ENCODE measurements at regions not wholly inside any gene's neighbourhood (a gene's known extent, or its start where the extent isn't known, plus 50 kb on each side); places are given as distances from the start of the nearest gene placed in this dataset.

DNA sequence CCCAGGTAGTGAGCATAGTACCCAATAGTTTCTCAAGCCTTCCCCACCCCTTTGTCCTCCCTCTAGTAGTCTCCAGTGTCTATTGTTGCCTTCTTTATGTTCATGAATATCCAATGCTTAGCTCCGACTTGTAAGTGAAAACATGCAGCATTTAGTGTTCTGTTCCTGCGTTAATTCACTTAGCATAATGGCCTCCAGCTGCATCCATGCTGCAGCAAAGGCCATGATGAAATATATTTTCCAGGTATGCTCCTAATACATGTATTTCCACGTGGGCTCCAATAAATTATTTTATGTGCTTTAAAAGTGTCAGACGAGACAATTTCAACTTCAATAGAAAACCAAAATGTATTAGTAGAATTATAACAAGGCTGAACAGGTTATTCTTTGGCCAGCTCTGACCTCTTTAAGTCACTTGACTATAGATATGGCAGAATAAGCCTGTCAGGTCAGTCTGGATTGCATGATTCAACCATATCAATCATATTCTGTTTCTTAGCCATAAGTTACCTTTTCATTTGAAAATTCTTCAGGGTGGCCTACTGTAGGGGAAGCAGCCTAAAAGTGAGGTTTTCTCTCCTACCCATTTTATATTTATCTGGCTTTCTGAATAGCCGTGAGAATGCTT is 2291.6 kb upstream of the WWC1 start:
- Histone ChIP-seq H3K36me3 (no peaks in the 10 kb centered on the region), H3K27me3 (no peaks in the 10 kb centered on the region), H3K27ac (no peak overlapping the region), H3K9me3 (no peaks in the 10 kb centered on the region), H3K4me1 (peaks cover 0 to 4% (median 0%) of the 10 kb centered on the region in 4 donors), H3K4me3 (no peak overlapping the region)
- no peak for DNase-seq
- TF ChIP-seq CTCF (IDR thresholded peaks at IDR 0.05) = no peak
- intact Hi-C loops (cut with DNase I; ENCODE audit: low total_unique reads) = no loop called here

GRCh38 chr5:166004006-166004405 is 2287.4 kb upstream of the WWC1 start:
- intact Hi-C loops (cut with DNase I; ENCODE audit: low total_unique reads) = no loop called here
- no peaks in the 10 kb centered on the region for H3K36me3 ChIP-seq
- TF ChIP-seq CTCF (IDR thresholded peaks at IDR 0.05) = no peak
- no peak overlapping the region for H3K27ac ChIP-seq
- no peaks in the 10 kb centered on the region for H3K9me3 ChIP-seq
- no peaks in the 10 kb centered on the region for H3K27me3 ChIP-seq
- no peak for DNase-seq
- H3K4me3 ChIP-seq = no peak overlapping the region
- H3K4me1 ChIP-seq = no peaks in the 10 kb centered on the region

GRCh38 chr5:166013415-166013814 is 2278.0 kb upstream of the WWC1 start:
- no peak for DNase-seq

GRCh38 chr5:166014256-166014655 is 2277.2 kb upstream of the WWC1 start:
- TF ChIP-seq CTCF (IDR thresholded peaks at IDR 0.05) = no peak
- no peaks in the 10 kb centered on the region for H3K36me3 ChIP-seq
- intact Hi-C loops (cut with DNase I; ENCODE audit: low total_unique reads) = no loop called here
- no peak overlapping the region for H3K27ac ChIP-seq
- no peak overlapping the region for H3K4me3 ChIP-seq
- no peaks in the 10 kb centered on the region for H3K27me3 ChIP-seq
- DNase-seq = no peak
- H3K4me1 ChIP-seq = no peaks in the 10 kb centered on the region
- no peaks in the 10 kb centered on the region for H3K9me3 ChIP-seq

More at GRCh38 chr5:166013415-166013814, 2278.0 kb upstream of the WWC1 start:
- Histone ChIP-seq H3K27me3 (no peaks in the 10 kb centered on the region), H3K4me1 (no peaks in the 10 kb centered on the region), H3K9me3 (no peaks in the 10 kb centered on the region), H3K27ac (no peak overlapping the region), H3K36me3 (no peaks in the 10 kb centered on the region), H3K4me3 (no peak overlapping the region)
- intact Hi-C loops (cut with DNase I; ENCODE audit: low total_unique reads) = no loop called here
- no peak for TF ChIP-seq CTCF (IDR thresholded peaks at IDR 0.05)

DNA sequence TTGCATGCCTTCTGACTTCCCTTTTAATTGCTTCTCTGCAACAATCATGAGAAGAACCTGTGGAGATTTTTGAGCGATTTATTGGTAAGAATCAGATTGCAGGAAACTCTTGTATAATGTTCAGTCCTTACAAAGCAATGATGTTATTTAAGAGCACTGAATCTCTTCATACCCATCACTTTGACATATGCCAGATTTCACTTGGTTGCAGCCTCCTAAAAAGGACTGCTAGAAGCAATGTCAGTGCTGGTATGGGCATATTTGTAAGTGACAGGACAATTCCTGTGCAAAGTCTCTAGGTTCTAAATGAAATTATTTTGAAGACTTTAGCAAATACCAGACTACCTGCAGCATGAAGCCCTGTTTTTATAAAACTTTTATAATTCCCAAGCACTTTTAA is 2272.7 kb upstream of the WWC1 start:
- DNase-seq = no peak
- Histone ChIP-seq H3K27me3 (no peaks in the 10 kb centered on the region), H3K4me3 (no peak overlapping the region), H3K36me3 (no peaks in the 10 kb centered on the region), H3K4me1 (no peaks in the 10 kb centered on the region), H3K27ac (no peak overlapping the region), H3K9me3 (no peaks in the 10 kb centered on the region)
- intact Hi-C loops (cut with DNase I; ENCODE audit: low total_unique reads) = no loop called here
- no peak for TF ChIP-seq CTCF (IDR thresholded peaks at IDR 0.05)

DNA sequence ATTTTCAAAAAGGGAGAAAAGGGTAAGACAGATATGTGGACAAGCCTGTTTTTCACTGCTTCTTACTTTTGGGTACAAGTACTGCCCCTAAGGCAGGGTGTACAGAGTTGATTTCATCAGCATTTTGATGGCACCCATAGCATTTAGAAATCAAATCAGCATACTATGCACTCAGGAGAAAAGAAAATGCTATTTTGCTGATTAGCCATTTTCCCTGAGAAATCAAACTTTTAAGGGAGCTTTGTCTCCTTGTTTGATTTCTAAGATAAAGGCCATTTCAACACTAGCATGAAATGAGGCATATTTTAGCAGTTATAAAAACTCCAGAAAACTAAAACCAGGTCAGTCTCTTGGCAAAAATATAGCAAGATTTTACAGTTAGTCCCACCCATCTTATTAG is 2269.4 kb upstream of the WWC1 start:
- TF ChIP-seq CTCF (IDR thresholded peaks at IDR 0.05) = no peak
- H3K4me1 ChIP-seq = no peaks in the 10 kb centered on the region
- no peaks in the 10 kb centered on the region for H3K36me3 ChIP-seq
- no peaks in the 10 kb centered on the region for H3K27me3 ChIP-seq
- no peak overlapping the region for H3K4me3 ChIP-seq
- no peak for DNase-seq
- intact Hi-C loops (cut with DNase I; ENCODE audit: low total_unique reads) = no loop called here
- H3K9me3 ChIP-seq = no peaks in the 10 kb centered on the region
- no peak overlapping the region for H3K27ac ChIP-seq

Data from tibial artery (tissue), 4 donors.